H54 (cell line): ENCODE measurements at regions not wholly inside any gene's neighbourhood (a gene's known extent, or its start where the extent isn't known, plus 50 kb on each side); places are given as distances from the start of the nearest gene placed in this dataset.

Experiments used
- DNase-seq: peaks from one replicate; pipeline ENCODE4 v3.0.0; 2011; ENCODE audit warnings: low spot score, mixed read lengths; ENCODE audit not compliant: insufficient read length
- FAIRE-seq: peaks from 3 replicates; lab custom pipeline; 2011; peaks lifted over from hg19 to GRCh38; lab: Jason Lieb, UNC
- POLR2A ChIP-seq: IDR thresholded peaks from 2 replicates; pipeline ENCODE4 v1.6.1; 2011; ENCODE audit warnings: low read depth, mild to moderate bottlenecking, low read length

GRCh38 chr1:212557739-212558692 is 50.5 kb upstream of the ATF3 start:
- TF ChIP-seq POLR2A: no peak
- FAIRE-seq (no peak), DNase-seq (no peak)

GRCh38 chr1:212558693-212559480 is 49.7 kb upstream of the ATF3 start:
- FAIRE-seq (no peak), DNase-seq (peak; percentile 70)
- peak; percentile 31; the same call in 1 of the 2 replicates for TF ChIP-seq POLR2A
